Naive thymus-derived CD8-positive, alpha-beta T cell (primary cell): ENCODE measurements at regions not wholly inside any gene's neighbourhood (a gene's known extent, or its start where the extent isn't known, plus 50 kb on each side); places are given as distances from the start of the nearest gene placed in this dataset.
"Not testable (repeated sequence)": the region's sequence is repeated elsewhere in the genome, so short reads cannot be mapped to it uniquely, and the experiment has no call there.

Experiments
- ATAC-seq, 2 donors: fragments of 150-1000 bp; cut with Tn5 transposase in 1 of 2; sonication (Bioruptor Pico), chemical (Tn5 transposase) in 1 of 2; 1 replicate in 1 of 2; 2 replicates in 1 of 2; pipeline ENCODE4 v1.10.0; 2021; ENCODE audit warnings: mild to moderate bottlenecking in 2 of 2, moderate library complexity in 2 of 2
- POLR2A ChIA-PET: fragments of 350-600 bp; sonication (Branson Sonifier 250); formaldehyde crosslinking; loops from one replicate; lab custom pipeline; 2021; ENCODE audit warnings: antibody characterized with exemption; lab: Charles Lee
- DNase-seq, 10 donors: peaks; one replicate each; pipeline versions ENCODE4 v3.0.0 to v3.0.0-alpha.2; 2020 to 2022
- H3K27ac Mint-ChIP-seq, 10 donors: one replicate each; pipeline ENCODE4 v1.8.0; 2020 to 2022; ENCODE audit warnings: mild to moderate bottlenecking in 10 of 10, mixed read lengths in 10 of 10, moderate library complexity in 4 of 10, inconsistent platforms in 1 of 10
- H3K27me3 Mint-ChIP-seq, 5 donors: one replicate each; pipeline ENCODE4 v1.8.0; 2021 to 2022; ENCODE audit warnings: mixed read lengths in 5 of 5
- H3K36me3 Mint-ChIP-seq, 3 donors: one replicate each; pipeline ENCODE4 v1.8.0; 2020 to 2022; ENCODE audit warnings: mixed read lengths in 3 of 3, mild to moderate bottlenecking in 2 of 3, inconsistent platforms in 1 of 3
- H3K4me1 Mint-ChIP-seq, 4 donors: one replicate each; pipeline ENCODE4 v1.8.0; 2021 to 2022; ENCODE audit warnings: mixed read lengths in 4 of 4
- H3K4me3 Mint-ChIP-seq, 10 donors: one replicate each; pipeline ENCODE4 v1.8.0; 2020 to 2022; ENCODE audit warnings: mild to moderate bottlenecking in 10 of 10, mixed read lengths in 10 of 10, moderate library complexity in 6 of 10, inconsistent platforms in 1 of 10
- H3K9me3 Mint-ChIP-seq, 9 donors: one replicate each; pipeline ENCODE4 v1.8.0; 2020 to 2022; ENCODE audit warnings: mixed read lengths in 9 of 9, mild to moderate bottlenecking in 3 of 9, inconsistent platforms in 1 of 9, moderate library complexity in 1 of 9

DNA sequence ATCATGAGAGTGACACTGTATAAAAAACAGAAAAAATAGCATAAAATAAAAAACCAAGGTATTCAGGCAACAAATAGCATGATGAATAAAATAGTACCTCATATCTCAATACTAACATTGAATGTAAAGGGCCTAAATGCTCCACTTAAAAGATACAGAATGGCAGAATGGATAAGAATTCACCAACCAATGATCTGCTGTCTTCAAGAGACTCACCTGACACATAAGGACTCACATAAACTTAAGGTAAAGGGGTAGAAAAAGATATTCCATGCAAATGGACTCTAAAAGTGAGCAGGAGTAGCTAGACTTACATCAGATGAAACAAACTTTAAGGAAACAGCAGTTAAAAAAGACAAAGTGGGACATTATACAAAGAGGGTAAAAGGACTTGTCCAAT lies 232.4 kb downstream of the RBM26 start:
- H3K9me3 Mint-ChIP-seq, result peaks cover 5 to 41% (median 17%) of the 10 kb centered on the region in 9 donors
- peaks cover 17 to 40% (median 18%) of the 10 kb centered on the region in 5 donors for H3K27me3 Mint-ChIP-seq
- POLR2A ChIA-PET, H3K4me3 Mint-ChIP-seq, ATAC-seq, DNase-seq, H3K27ac Mint-ChIP-seq, H3K4me1 Mint-ChIP-seq: not testable (repeated sequence)
- H3K36me3 Mint-ChIP-seq, result peaks cover 0 to 21% (median 5%) of the 10 kb centered on the region in 3 donors

DNA sequence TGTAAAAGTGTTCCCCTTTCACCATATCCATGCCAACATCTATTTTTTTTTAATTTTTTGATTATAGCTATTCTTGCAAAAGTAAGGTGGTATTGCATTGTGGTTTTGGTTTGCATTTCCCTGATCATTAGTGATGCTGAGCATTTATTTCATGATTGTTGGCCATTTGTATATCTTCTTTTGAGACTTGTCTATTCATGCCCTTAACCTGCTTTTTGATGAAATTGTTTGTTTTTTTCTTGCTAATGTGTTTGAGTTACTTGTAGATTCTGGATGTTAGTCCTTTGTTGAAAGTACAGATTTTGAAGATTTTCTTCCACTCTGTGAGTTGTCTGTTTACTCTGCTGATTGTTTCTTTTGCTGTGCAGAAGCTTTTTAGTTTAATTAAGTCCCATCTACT lies 233.1 kb downstream of the RBM26 start:
- POLR2A ChIA-PET, H3K4me1 Mint-ChIP-seq, H3K27ac Mint-ChIP-seq, H3K4me3 Mint-ChIP-seq, ATAC-seq, DNase-seq: not testable (repeated sequence)
- Mint-ChIP-seq H3K36me3 (peaks cover 0 to 22% (median 5%) of the 10 kb centered on the region in 3 donors), H3K9me3 (peaks cover 5 to 44% (median 17%) of the 10 kb centered on the region in 9 donors), H3K27me3 (peaks cover 16 to 47% (median 18%) of the 10 kb centered on the region in 5 donors)

DNA sequence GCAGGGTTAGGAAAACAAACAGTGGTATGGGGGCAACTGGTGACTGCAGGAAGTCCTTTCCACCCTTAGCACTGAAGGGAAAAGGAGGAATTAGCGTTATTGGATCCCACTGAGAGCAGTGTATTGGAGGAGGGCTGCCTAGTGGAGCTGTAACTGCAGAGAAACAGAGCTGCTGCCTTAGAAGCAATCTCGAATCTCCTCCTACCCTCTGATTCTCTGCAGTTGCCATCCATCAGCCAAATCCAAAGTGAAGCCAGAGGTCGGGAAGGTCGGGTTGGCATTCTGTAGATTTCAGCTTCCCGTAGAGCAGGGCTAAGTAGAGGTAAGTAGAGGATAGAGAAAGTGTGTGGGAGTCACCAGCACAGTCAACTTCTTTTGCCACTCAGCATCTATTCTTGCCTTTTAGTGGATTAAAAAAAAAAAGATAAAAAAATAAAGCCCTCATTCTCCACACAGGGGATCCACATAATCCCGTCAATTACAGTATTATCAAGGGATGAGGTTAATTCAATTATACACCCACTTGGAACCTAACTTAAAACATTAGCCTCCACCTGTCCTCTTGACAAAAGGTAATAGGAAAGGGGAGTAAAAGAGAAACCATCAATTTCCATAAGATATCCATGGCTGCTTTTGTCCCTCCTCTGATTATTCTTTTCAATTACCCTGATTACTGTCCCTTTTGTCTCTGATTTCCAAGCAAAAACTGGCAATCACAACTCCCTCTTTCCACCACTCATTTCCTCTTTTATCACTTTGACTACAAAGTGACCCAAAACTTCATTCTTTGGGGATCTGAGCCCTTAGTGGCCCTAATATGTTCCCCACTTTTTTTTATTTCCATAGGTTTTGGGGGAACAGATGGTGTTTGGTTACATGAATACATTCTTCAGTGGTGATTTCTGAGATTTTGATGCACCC lies 234.7 kb downstream of the RBM26 start:
- H3K36me3 Mint-ChIP-seq, result peaks cover 0 to 31% (median 5%) of the 10 kb centered on the region in 3 donors
- H3K27ac Mint-ChIP-seq, result no peak overlapping the region
- ATAC-seq (no peak), DNase-seq (no peak)
- POLR2A ChIA-PET, result no interaction called here
- peaks cover 14 to 55% (median 18%) of the 10 kb centered on the region in 5 donors for H3K27me3 Mint-ChIP-seq
- peaks cover 5 to 44% (median 23%) of the 10 kb centered on the region in 9 donors for H3K9me3 Mint-ChIP-seq
- H3K4me1 Mint-ChIP-seq, result no peaks in the 10 kb centered on the region
- no peak overlapping the region for H3K4me3 Mint-ChIP-seq

DNA sequence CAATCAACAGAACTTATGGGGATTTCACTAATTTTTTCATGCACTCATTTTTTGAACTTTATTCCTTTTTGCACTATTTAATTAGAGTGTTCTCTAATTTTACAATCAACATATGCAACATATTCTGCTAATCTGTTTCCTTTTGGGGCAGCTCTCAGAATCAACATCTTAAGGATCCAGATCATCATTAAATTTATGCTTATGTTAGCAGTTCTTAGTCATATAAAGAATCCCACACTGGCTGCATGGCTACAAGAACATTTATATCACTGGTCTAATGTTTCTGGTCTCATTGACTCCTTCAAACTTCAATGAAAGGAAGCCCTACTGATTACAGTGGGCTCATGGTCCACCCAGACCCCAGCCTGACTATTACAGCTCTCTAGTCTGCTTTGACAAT lies 245.2 kb downstream of the RBM26 start:
- H3K36me3 Mint-ChIP-seq, result no peaks in the 10 kb centered on the region
- DNase-seq (no peak), ATAC-seq (no peak)
- POLR2A ChIA-PET, result no interaction called here
- H3K4me1 Mint-ChIP-seq, result no peaks in the 10 kb centered on the region
- H3K4me3 Mint-ChIP-seq, result no peak overlapping the region
- H3K9me3 Mint-ChIP-seq, result no peaks in the 10 kb centered on the region
- H3K27ac Mint-ChIP-seq, result no peak overlapping the region
- H3K27me3 Mint-ChIP-seq, result peaks cover 8 to 23% (median 18%) of the 10 kb centered on the region in 5 donors

DNA sequence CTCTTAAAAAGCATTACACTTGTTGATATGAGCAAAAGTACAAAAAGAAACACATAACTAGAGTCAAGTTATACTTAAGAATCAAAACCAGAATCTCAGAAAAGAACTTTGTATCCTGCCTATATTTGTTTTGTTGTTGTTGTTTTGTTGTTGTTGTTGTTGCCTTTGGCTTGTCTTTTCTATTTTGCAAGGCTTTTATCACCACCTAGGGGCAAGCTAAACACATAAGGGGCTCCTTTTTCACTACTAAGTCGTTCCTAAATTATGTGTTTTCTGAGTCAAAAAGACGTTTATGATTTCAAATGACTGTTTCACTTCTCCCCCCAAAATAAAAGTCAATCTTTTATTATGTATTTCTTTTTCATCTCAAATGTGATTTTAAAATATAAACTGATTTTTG lies 250.2 kb downstream of the RBM26 start:
- H3K36me3 Mint-ChIP-seq, result no peaks in the 10 kb centered on the region
- H3K27me3 Mint-ChIP-seq, result peaks cover 12 to 36% (median 22%) of the 10 kb centered on the region in 5 donors
- H3K4me1 Mint-ChIP-seq, result no peaks in the 10 kb centered on the region
- no peak for ATAC-seq
- POLR2A ChIA-PET, result no interaction called here
- DNase-seq, result no peak
- no peaks in the 10 kb centered on the region for H3K9me3 Mint-ChIP-seq
- H3K27ac Mint-ChIP-seq, result no peak overlapping the region
- H3K4me3 Mint-ChIP-seq, result no peak overlapping the region

DNA sequence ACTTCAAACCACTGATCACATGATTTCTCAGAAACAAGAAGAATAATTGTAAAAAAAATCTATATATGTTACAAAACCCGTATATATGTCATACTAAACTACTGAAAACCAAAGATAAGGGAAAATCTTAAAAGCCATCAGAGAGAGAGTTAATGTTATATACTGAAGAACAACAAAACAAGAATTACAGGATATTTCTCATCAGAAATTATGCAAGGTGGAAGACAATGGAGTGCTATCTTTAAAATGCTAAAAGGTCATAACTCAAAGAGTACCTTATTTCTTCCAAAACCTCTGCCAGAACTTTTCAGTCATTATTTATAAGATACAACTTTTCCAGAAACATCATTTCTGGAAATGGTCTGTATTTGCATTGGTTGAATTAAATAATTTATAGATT lies 256.8 kb downstream of the RBM26 start:
- no peak for DNase-seq
- no peak for ATAC-seq
- Mint-ChIP-seq H3K4me3 (no peak overlapping the region), H3K27ac (no peak overlapping the region), H3K27me3 (peaks cover 13 to 50% (median 20%) of the 10 kb centered on the region in 5 donors), H3K9me3 (peaks cover 0 to 7% (median 2%) of the 10 kb centered on the region in 9 donors), H3K4me1 (no peaks in the 10 kb centered on the region), H3K36me3 (peaks cover 0 to 5% (median 0%) of the 10 kb centered on the region in 3 donors)
- POLR2A ChIA-PET, result no interaction called here

DNA sequence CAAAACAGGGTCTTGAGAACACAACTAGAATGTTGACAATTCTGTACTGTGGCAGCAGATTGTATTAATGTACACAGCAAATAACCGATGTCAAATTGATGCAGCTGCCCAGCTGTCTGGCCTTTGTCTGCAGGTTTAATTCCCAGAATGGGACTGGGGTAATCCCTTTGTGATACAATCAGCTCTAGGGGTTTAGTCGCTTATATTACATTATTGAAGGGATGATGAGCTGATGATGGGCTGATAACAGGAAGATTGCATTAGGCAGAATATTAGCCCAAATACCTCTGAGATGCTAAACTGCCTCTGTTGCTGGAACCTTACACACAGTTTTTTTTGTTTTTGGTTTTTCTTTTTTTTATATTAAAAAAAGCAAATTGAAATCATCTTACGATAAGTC lies 265.0 kb downstream of the RBM26 start:
- no peak overlapping the region for H3K4me3 Mint-ChIP-seq
- peaks cover 0 to 2% (median 0%) of the 10 kb centered on the region in 9 donors for H3K9me3 Mint-ChIP-seq
- no peak overlapping the region for H3K27ac Mint-ChIP-seq
- H3K4me1 Mint-ChIP-seq, result no peaks in the 10 kb centered on the region
- peaks cover 0 to 7% (median 3%) of the 10 kb centered on the region in 5 donors for H3K27me3 Mint-ChIP-seq
- POLR2A ChIA-PET, result no interaction called here
- no peaks in the 10 kb centered on the region for H3K36me3 Mint-ChIP-seq
- DNase-seq (no peak), ATAC-seq (no peak)

DNA sequence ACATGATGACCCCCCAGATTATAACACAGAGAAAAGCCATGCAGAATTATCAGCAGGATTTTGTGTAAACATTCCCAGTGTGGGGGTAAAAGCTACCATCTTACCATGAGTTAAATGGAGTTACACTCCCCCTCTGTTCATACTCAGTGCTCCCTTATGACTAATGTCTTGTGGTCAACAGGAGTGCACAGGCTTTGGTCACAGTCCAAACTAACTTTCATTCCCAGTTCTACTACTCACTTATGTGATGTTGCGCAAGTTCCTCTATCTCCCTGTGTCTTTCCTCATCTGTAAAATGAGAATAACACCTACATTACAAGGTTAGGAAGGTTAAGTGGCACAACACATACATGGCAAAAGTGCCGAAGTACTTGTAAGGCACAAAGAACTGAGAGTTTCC lies 277.9 kb downstream of the RBM26 start:
- H3K27ac Mint-ChIP-seq, result no peak overlapping the region
- DNase-seq, result no peak
- H3K9me3 Mint-ChIP-seq, result peaks cover 0 to 5% (median 0%) of the 10 kb centered on the region in 9 donors
- H3K4me3 Mint-ChIP-seq, result no peak overlapping the region
- H3K27me3 Mint-ChIP-seq, result peaks cover 2 to 39% (median 10%) of the 10 kb centered on the region in 5 donors
- ATAC-seq, result no peak
- no peaks in the 10 kb centered on the region for H3K36me3 Mint-ChIP-seq
- POLR2A ChIA-PET, result no interaction called here
- no peaks in the 10 kb centered on the region for H3K4me1 Mint-ChIP-seq

DNA sequence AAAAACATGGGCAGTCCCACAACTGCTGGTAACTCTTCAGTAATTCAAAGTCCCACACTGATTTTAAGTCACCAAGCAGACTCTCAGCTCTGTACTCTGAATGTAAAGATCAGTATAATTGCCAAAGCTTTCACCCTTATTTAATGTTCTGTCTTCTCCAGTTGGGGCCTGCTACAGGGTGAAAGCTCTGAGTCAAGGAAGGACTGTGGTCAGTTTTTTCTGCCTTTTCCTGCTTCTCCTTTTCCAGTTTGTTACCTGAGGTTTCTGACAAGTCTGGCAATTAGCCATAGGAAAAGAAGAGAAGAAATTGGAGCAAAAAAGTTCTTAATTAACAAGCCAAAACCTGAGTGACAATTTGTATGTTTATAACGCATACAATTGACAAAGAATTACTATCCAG lies 279.3 kb downstream of the RBM26 start:
- no peaks in the 10 kb centered on the region for H3K36me3 Mint-ChIP-seq
- DNase-seq (no peak), ATAC-seq (no peak)
- no peaks in the 10 kb centered on the region for H3K4me1 Mint-ChIP-seq
- H3K4me3 Mint-ChIP-seq, result no peak overlapping the region
- peaks cover 0 to 5% (median 0%) of the 10 kb centered on the region in 9 donors for H3K9me3 Mint-ChIP-seq
- H3K27me3 Mint-ChIP-seq, result peaks cover 0 to 24% (median 7%) of the 10 kb centered on the region in 5 donors
- POLR2A ChIA-PET, result no interaction called here
- no peak overlapping the region for H3K27ac Mint-ChIP-seq

DNA sequence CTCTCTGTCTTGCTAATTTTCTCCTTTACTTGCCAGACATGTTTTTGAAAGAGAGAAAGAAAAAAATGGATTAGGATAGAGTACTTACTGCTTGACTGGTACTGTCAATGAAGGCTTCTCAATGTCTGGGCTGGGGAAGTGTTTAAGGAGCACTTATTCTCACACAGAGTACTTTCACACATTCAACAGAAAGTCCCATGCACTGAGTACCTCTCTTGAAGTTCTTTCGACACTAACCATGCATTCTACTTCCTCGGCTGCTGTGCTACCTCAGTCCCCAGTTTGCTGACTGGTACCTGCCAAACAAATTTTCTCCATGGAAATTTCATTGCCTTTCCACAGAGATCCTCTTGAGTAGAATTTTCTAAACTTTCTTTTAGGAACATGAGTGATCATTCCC lies 281.9 kb downstream of the RBM26 start:
- H3K36me3 Mint-ChIP-seq, result no peaks in the 10 kb centered on the region

DNA sequence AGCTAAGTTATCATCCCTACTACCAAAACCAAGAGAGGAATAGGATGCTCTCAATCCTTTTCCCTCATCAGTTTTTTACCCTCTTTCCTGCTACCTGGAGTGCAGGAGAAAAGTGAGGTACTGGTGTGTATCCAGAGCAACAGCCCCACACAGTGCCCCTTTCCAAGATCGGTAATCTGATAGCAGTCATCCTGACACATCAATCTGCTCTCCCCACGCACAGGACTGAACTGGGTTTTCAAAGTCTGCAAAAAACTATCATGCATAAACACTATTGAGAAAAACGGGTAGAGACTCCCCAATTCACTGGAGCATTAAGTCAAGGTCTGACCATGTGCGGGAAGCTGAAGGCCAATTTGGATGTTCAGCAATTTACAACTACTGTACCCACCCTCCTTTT lies 284.8 kb downstream of the RBM26 start:
- ATAC-seq (no peak), DNase-seq (no peak)
- Mint-ChIP-seq H3K27ac (peak overlapping the region in 1 of 10 donors; percentile 0), H3K9me3 (no peaks in the 10 kb centered on the region), H3K27me3 (peaks cover 2 to 15% (median 4%) of the 10 kb centered on the region in 5 donors), H3K4me3 (no peak overlapping the region), H3K36me3 (no peaks in the 10 kb centered on the region), H3K4me1 (no peaks in the 10 kb centered on the region)
- POLR2A ChIA-PET, result no interaction called here

More for the DNA sequence above, 281.9 kb downstream of the RBM26 start:
- no peak for DNase-seq
- Mint-ChIP-seq H3K4me1 (no peaks in the 10 kb centered on the region), H3K27me3 (peaks cover 0 to 15% (median 4%) of the 10 kb centered on the region in 5 donors), H3K4me3 (no peak overlapping the region), H3K9me3 (peaks cover 0 to 5% (median 0%) of the 10 kb centered on the region in 9 donors), H3K27ac (no peak overlapping the region)
- POLR2A ChIA-PET, result no interaction called here
- no peak for ATAC-seq

DNA sequence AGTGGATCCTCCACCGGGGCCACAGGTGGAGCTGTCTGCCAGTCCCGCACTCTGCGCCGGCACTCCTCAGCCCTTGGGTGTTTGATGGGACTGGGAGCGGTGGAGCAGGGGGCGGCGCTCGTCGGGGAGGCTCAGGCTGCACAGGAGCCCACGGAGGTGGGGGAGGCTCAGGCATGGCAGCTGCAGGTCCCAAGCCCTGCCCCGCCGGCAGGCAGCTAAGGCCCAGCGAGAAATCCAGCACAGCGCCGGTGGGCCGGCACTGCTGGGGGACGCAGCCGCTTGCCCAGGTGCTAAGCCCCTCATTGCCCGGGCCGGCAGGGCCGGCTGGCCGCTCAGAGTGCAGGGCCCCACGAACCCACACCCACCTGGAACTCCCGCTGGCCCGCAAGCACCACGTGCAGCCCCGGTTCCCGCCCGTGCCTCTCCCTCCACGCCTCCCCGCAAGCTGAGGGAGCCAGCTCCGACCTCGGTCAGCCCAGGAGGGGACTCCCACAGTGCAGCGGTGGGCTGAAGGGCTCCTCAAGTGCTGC lies 286.4 kb downstream of the RBM26 start:
- ATAC-seq (no peak), DNase-seq (no peak)
- POLR2A ChIA-PET, result no interaction called here
- Mint-ChIP-seq H3K4me3 (no peak overlapping the region), H3K4me1 (no peaks in the 10 kb centered on the region), H3K36me3 (no peaks in the 10 kb centered on the region), H3K27ac (no peak overlapping the region), H3K27me3 (peaks cover 0 to 9% (median 2%) of the 10 kb centered on the region in 5 donors), H3K9me3 (peaks cover 0 to 10% (median 0%) of the 10 kb centered on the region in 9 donors)

DNA sequence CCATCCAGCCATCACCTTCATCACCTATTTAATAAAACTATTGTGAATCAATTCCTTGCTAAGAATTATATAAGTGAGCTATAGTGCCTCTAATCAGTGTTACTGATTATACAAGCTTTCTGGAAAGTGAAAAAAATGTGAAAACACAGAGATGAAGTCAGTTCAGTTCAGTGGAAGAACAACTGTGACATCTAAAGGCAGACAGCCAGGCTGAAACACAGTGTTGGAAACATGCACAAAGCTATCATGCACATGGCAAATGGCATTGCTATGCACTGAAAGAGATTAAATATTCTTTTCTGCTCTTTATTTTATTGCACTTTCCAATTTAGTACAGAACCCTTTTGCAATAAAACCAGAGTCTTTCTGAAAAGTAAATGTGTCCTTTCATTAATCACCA lies 294.0 kb downstream of the RBM26 start:
- DNase-seq, result no peak
- peaks cover 0 to 3% (median 0%) of the 10 kb centered on the region in 5 donors for H3K27me3 Mint-ChIP-seq
- H3K36me3 Mint-ChIP-seq, result no peaks in the 10 kb centered on the region
- H3K27ac Mint-ChIP-seq, result no peak overlapping the region
- POLR2A ChIA-PET, result no interaction called here
- H3K9me3 Mint-ChIP-seq, result peaks cover 0 to 10% (median 0%) of the 10 kb centered on the region in 9 donors
- ATAC-seq, result no peak
- H3K4me1 Mint-ChIP-seq, result no peaks in the 10 kb centered on the region
- H3K4me3 Mint-ChIP-seq, result no peak overlapping the region
